Natural killer cell (primary cell): ENCODE measurements at regions not wholly inside any gene's neighbourhood (a gene's known extent, or its start where the extent isn't known, plus 50 kb on each side); places are given as distances from the start of the nearest gene placed in this dataset.
"Not testable (repeated sequence)": the region's sequence is repeated elsewhere in the genome, so short reads cannot be mapped to it uniquely, and the experiment has no call there.

ENCODE experiments used
- ATAC-seq, 3 donors: fragments of 150-1000 bp in 2 of 3; fragments of 200-7000 bp in 1 of 3; cut with Tn5 transposase; 1 replicate in 1 of 3; 2 replicates in 2 of 3; pipeline ENCODE4 v1.10.0; 2021; ENCODE audit warnings: mild to moderate bottlenecking in 2 of 3, moderate library complexity in 2 of 3
- DNase-seq, 2 donors: peaks; one replicate each; pipeline versions ENCODE4 v3.0.0 to v3.0.0-alpha.2; 2013 to 2021; ENCODE audit warnings: mixed read lengths in 1 of 2
- H3K27ac ChIP-seq: one replicate; pipeline ENCODE4 v1.5.1; 2013; ENCODE audit warnings: mild to moderate bottlenecking, low read length
- H3K27me3 ChIP-seq: one replicate; pipeline ENCODE4 v1.6.1; 2013; ENCODE audit warnings: low read length; ENCODE audit not compliant: control insufficient read depth, insufficient read depth
- H3K36me3 ChIP-seq: one replicate; pipeline ENCODE4 v1.6.1; 2013; ENCODE audit warnings: low read length; ENCODE audit not compliant: control insufficient read depth, insufficient read depth
- H3K4me1 ChIP-seq: one replicate; pipeline ENCODE4 v1.6.1; 2013; ENCODE audit warnings: low read length; ENCODE audit not compliant: control insufficient read depth, insufficient read depth
- H3K4me3 ChIP-seq: one replicate; pipeline ENCODE4 v1.5.1; 2013; ENCODE audit warnings: low read length
- H3K9me3 ChIP-seq: one replicate; pipeline ENCODE4 v1.6.1; 2013; ENCODE audit warnings: low read length; ENCODE audit not compliant: control insufficient read depth, insufficient read depth
- H3K27ac Mint-ChIP-seq, 2 donors: one replicate each; pipeline ENCODE4 v1.8.0; 2022; ENCODE audit warnings: mild to moderate bottlenecking in 2 of 2, mixed read lengths in 2 of 2, moderate library complexity in 1 of 2
- H3K27me3 Mint-ChIP-seq, 2 donors: one replicate each; pipeline ENCODE4 v1.8.0; 2022; ENCODE audit warnings: low read depth in 2 of 2, mixed read lengths in 2 of 2
- H3K36me3 Mint-ChIP-seq: one replicate; pipeline ENCODE4 v1.8.0; 2022; ENCODE audit warnings: mixed read lengths
- H3K4me1 Mint-ChIP-seq, 2 donors: one replicate each; pipeline ENCODE4 v1.8.0; 2022; ENCODE audit warnings: mixed read lengths in 2 of 2
- H3K4me3 Mint-ChIP-seq: one replicate; pipeline ENCODE4 v1.8.0; 2022; ENCODE audit warnings: mild to moderate bottlenecking, moderate library complexity, mixed read lengths
- H3K9me3 Mint-ChIP-seq, 2 donors: one replicate each; pipeline ENCODE4 v1.8.0; 2022; ENCODE audit warnings: mixed read lengths in 2 of 2
- WGBS: methylation state at CpG from one replicate; pipeline ENCODE4 v1.1.7; 2013; ENCODE audit warnings: missing lambda C conversion rate; ENCODE audit not compliant: insufficient coverage; 5-methylcytosine and 5-hydroxymethylcytosine counted together
- intact Hi-C: fragments of 100-400 bp; cut with micrococcal nuclease; formaldehyde crosslinking; loops from one replicate; pipeline ENCODE4 v1.14.2; 2022
- TF ChIP-seq, protein P1 (sequence below): fragments of 200-600 bp; IDR thresholded peaks from one replicate; pipeline ENCODE4 v1.8.0; 2022; ENCODE audit warnings: antibody characterized with exemption

DNA sequence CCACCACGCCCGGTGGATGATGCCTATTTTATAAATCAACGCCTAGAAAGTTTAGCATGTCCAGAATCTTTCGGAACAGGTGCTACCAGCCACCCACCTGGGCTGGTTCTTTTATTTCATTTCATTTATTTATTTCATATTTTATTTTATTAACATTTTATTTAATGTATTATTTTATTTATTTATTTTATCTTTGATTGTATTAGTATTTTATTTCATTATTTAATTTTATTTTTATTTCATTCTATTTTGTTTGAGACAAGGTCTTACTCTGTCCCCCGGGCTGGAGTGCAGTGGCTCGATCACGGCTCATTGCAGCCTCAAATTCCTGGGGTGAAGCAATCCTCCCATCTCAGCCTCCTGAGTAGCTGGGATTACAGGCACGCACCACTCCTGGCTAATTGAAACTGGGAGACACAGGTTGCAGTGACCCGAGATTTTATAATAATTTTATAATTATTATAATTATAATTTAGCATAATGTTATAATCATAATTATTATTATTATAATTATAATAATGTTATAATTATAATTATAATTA, 187.2 kb downstream of the SHOX start:
- H3K36me3 Mint-ChIP-seq, result no peaks in the 10 kb centered on the region
- Histone ChIP-seq H3K36me3 (no peaks in the 10 kb centered on the region), H3K27me3 (no peaks in the 10 kb centered on the region), H3K9me3 (no peaks in the 10 kb centered on the region), H3K27ac (no peak overlapping the region), H3K4me3 (no peak overlapping the region), H3K4me1 (no peaks in the 10 kb centered on the region)
- no peak overlapping the region for H3K27ac Mint-ChIP-seq
- TF ChIP-seq, protein P1, sequence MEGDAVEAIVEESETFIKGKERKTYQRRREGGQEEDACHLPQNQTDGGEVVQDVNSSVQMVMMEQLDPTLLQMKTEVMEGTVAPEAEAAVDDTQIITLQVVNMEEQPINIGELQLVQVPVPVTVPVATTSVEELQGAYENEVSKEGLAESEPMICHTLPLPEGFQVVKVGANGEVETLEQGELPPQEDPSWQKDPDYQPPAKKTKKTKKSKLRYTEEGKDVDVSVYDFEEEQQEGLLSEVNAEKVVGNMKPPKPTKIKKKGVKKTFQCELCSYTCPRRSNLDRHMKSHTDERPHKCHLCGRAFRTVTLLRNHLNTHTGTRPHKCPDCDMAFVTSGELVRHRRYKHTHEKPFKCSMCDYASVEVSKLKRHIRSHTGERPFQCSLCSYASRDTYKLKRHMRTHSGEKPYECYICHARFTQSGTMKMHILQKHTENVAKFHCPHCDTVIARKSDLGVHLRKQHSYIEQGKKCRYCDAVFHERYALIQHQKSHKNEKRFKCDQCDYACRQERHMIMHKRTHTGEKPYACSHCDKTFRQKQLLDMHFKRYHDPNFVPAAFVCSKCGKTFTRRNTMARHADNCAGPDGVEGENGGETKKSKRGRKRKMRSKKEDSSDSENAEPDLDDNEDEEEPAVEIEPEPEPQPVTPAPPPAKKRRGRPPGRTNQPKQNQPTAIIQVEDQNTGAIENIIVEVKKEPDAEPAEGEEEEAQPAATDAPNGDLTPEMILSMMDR, result no peak
- H3K4me1 Mint-ChIP-seq, result no peaks in the 10 kb centered on the region
- intact Hi-C loops, result no loop called here
- WGBS, result 97% methylated on average over 6 of the region's 9 CpGs
- H3K27me3 Mint-ChIP-seq, result no peaks in the 10 kb centered on the region
- H3K9me3 Mint-ChIP-seq, result no peaks in the 10 kb centered on the region
- ATAC-seq (no peak), DNase-seq (no peak)
- no peak overlapping the region for H3K4me3 Mint-ChIP-seq

DNA sequence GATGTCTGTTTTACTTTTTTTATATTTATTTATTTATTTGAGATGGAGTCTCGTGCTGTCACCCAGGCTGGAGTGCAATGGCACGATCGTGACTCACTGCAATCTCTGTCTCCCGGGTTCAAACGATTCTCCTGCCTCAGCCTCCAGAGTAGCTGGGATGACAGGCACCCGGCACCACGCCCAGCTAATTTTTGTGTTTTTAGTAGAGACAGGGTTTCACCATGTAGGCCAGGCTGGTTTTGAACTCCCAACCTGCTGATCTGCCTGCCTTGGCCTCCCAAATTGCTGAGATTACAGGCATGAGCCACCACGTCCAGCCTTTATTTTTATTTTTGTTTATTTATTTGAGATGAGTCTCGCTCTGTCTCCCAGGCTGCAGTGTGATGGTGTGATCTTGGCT, 186.6 kb downstream of the SHOX start:
- H3K9me3 Mint-ChIP-seq, H3K36me3 Mint-ChIP-seq, ATAC-seq, H3K4me1 ChIP-seq, DNase-seq, H3K4me1 Mint-ChIP-seq, H3K27ac ChIP-seq, H3K36me3 ChIP-seq, H3K27ac Mint-ChIP-seq, H3K9me3 ChIP-seq, H3K4me3 ChIP-seq, H3K27me3 Mint-ChIP-seq, intact Hi-C loops, H3K27me3 ChIP-seq, H3K4me3 Mint-ChIP-seq: not testable (repeated sequence)
- 90% methylated on average over 9 of the region's 9 CpGs for WGBS

DNA sequence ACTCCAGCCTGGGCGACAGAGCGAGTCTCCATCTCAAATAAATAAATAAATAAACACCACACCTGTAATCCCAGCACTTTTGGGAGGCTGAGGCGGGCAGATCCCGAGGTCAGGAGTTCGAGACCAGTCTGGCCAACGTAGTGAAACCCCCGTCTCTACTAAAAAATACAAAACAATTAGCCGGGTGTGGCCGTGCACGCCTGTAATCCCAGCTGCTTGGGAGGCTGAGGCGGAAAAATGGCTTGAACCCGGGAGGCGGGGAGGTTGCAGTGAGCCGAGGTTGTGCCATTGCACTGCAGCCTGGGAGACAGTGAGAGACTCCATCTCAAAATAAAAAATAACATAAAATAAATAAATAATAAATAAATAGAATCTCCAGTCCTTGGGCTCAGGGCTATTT, 185.8 kb downstream of the SHOX start:
- Mint-ChIP-seq H3K27ac (no peak overlapping the region), H3K4me3 (no peak overlapping the region), H3K36me3 (no peaks in the 10 kb centered on the region), H3K4me1 (no peaks in the 10 kb centered on the region), H3K27me3 (no peaks in the 10 kb centered on the region), H3K9me3 (no peaks in the 10 kb centered on the region)
- no peak overlapping the region for H3K4me3 ChIP-seq
- 95% methylated on average over 8 of the region's 14 CpGs for WGBS
- H3K27me3 ChIP-seq, result no peaks in the 10 kb centered on the region
- H3K27ac ChIP-seq, result no peak overlapping the region
- no peaks in the 10 kb centered on the region for H3K36me3 ChIP-seq
- intact Hi-C loops, result no loop called here
- no peaks in the 10 kb centered on the region for H3K9me3 ChIP-seq
- TF ChIP-seq, protein P1, result no peak
- no peak for DNase-seq
- no peaks in the 10 kb centered on the region for H3K4me1 ChIP-seq
- no peak for ATAC-seq

DNA sequence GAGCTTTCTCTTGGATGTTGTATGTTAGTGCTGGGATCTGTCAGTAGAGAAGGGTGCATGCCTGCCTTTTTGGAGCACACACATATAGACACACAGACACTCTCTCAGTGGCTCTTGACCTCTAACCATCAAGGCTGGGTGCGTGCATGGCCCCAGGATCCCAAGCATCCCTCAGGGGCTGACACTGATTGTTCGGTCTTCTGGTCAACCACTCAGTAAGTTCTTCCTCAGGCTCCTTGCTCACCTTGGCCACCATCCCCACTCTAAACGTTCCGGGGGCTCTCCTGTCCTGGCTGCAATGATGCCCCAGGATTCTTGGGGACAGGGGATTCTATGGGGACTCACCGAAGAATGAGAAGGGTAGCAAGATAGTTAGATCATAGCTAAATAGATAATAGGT, 179.6 kb downstream of the SHOX start:
- Mint-ChIP-seq H3K4me1 (no peaks in the 10 kb centered on the region), H3K36me3 (no peaks in the 10 kb centered on the region), H3K4me3 (no peak overlapping the region), H3K9me3 (no peaks in the 10 kb centered on the region), H3K27me3 (peaks cover 0 to 2% of the 10 kb centered on the region in 2 donors), H3K27ac (no peak overlapping the region)
- intact Hi-C loops, result no loop called here
- Histone ChIP-seq H3K9me3 (no peaks in the 10 kb centered on the region), H3K36me3 (no peaks in the 10 kb centered on the region), H3K4me3 (no peak overlapping the region), H3K27ac (no peak overlapping the region), H3K27me3 (no peaks in the 10 kb centered on the region), H3K4me1 (no peaks in the 10 kb centered on the region)
- ATAC-seq (no peak), DNase-seq (no peak)
- WGBS, result 97% methylated on average over 4 of the region's 5 CpGs
- TF ChIP-seq, protein P1, result no peak
